GM03348 (cell line): ENCODE measurements at regions not wholly inside any gene's neighbourhood (a gene's known extent, or its start where the extent isn't known, plus 50 kb on each side); places are given as distances from the start of the nearest gene placed in this dataset.
A peak's percentile ranks its signal among the peaks of the same experiment; 100 is the strongest.

Experiments used
- DNase-seq: peaks from one replicate; pipeline ENCODE4 v3.0.0; 2012; ENCODE audit warnings: low spot score

DNA sequence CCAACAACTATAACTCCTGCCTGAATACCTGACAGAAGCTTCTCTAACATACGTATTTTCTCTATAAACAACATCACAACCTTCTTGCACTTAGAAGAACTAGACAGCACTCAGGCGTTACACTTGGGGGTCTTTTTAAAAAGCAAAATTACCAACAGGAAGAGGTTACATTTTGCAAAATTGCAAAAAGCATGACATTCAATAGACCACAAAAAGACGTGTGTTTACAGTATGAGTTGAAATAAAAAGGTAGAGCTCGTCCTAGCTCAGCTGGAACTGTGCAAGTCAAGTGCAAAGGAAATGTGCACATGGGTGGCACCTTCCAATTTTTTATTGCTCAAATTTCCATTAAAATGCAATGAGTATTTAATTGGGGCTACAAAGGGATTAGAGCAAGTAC lies 375.2 kb upstream of the HSFY2 start:
- no peak for DNase-seq

DNA sequence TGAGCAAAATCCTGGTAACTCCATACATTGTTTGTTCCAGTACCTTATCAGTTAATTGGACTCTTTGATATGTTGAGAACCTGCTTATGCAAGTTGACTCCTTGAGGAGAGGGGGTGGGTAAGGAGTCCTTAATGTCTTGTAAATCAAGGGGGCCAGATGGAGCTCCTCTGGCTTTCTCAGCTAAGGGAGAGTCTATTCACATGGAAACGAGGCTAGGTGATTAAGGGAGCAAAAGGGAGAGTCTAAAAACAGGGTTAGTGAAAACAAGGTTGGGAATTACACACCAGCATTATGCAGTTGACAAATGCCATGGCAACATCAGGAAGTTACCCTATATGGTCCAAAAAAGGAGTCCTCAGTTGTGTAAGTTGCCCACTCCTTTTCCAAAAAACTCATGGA lies 372.8 kb upstream of the HSFY2 start:
- DNase-seq, result no peak

DNA sequence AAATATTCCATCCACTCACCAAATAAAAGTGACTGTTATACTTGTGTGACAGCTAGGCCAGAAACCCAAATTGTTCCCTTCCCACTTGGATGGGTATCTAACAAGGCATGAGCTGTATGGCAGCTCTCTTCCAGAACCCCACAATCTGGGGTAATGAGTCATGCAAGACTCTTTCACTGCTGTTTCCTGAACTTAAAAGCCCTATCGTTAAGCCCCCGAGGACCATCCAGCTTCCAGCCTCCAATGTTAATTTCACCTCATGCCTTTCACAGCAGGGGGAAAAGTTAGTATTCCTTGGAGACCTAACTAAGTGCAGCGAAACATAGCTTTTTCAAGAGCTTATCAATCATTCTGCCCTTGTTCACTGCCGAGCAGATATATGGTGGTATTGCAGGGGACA lies 368.6 kb upstream of the HSFY2 start:
- no peak for DNase-seq

DNA sequence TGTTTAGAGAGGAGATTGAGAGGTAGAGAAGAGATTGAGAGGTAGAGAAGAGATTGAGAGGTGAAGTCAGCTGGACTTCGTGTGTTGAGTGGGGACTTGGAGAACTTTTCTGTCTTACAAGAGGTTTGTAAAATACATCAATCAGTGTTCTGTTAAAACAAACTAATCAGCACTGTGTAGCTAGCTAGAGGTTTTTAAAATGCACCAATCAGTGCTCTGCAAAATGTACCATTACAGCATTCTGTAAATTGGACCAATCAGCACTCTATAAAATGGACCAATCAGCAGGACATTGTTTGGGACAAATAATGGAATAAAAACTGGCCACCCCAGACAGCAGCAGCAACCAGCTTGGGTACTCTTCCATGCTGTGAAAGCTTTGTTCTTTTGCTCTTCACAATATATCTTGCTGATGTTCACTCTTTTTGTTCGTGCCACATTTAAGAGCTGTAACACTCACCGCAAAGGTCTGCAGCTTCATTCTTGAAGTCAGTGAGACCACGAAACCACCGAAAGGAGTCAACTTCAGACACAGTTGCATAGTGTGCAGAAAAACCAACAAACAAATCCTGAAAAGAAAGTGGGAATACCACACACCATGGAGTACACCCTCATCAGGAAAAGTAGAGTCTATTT lies 366.9 kb upstream of the HSFY2 start:
- no peak for DNase-seq

DNA sequence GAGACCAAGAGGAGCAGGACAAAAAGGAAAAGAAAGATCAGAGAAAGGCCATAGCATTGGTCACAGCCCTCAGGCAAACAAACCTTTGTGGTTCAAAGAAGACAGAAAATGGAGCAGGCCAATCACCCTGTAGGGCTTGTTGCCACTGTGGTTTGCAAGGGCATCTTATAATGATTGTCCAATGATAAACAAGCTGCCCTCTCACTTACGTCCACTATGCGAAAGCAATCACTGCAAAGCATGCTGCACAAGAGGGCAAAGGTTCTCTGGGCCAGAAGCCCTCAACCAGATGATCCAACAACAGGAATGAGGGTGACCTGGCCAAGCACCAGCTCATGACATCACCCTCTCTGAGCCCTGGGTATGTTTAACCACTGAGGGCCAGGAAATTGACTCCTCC lies 360.9 kb upstream of the HSFY2 start:
- no peak for DNase-seq

DNA sequence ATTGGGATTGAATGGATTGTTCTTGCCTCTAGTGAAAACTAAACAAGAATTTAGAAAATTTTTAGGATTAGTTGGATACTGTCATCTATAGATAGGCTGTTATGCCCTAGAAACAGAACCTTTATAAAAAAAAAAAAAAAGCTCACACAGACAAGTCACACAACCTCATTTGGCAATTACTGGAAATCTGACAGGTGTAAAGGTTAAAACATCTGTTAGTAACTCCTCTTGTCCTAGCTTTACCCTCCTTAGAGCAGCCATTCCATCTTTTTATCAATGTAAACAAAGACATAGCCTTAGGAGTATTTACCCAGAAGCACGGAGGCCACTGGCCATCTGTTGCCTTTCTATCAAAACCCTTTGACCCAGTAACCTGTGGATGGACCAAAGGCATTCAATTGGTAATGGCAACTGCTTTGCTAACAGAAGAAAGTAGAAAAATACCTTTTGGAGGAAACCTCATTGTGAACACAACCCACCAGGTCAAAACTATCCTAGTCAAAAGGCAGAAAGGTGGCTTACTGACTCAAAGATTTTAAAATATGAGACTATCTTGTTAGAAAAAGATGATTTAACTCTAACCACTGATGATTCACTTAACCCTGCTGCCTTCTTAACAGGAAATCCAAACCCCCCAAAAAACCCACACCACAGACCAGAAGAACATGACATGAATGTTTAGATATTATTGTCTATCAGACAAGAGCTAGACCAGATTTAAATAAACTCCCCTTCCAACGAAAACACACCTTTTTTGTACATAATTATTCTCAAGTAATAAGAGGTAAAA lies 357.2 kb upstream of the HSFY2 start:
- no peak for DNase-seq

DNA sequence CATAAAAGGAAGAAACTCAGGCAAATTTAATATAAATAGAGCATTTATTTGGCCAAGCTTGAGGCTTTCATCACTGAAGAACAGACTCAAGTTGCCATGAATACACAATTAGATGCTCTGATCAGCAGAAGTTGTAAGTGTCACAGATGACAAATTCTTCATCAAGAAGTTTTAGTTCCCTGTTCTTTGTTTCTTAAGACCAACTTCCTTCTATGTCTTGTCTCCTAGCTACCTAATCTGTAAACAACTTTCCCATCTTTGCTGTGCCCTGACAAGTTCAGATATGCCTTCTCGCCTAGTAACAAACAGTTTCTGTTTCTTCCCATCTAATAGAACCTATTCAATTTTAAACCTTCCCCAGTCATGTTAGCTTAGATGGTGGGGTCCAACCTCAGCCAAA lies 353.4 kb upstream of the HSFY2 start:
- no peak for DNase-seq

DNA sequence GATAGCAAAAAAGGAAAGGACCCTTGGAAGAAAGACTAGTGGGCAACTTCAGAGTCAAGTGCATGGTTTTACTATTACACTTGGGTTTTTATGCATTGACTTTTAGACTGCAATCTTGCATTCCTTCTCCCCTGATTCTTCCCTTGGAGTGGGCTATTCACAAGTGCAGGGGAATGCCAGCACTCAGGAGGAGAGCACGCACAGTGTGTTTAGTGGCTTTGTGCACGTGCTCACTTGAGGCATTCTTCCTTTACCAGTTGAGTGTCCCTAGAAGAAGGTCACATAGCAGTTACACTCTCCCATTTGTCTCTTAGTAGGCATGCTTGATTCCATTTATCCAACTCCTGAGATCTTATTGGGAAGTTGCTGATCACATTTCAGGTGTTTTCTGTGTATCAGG lies 351.1 kb upstream of the HSFY2 start:
- DNase-seq, result no peak

DNA sequence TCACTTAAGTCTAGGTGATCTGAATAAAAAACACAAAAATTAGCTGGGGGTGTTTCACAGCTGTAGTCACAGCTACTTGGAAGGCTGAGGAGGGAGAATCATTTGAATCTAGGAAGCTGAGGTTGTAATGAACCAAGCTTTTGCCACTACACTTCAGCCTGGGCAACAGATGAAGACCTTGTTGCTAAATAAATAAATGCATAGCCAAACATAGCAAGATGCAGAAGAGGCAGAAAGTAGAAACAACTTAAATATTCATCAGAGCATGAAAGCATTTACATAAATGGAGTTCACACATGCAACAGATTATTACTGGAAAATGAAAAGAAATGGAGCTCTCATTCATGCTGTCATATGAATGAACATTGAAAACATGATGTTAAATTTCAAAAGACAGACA lies 348.9 kb upstream of the HSFY2 start:
- no peak for DNase-seq

DNA sequence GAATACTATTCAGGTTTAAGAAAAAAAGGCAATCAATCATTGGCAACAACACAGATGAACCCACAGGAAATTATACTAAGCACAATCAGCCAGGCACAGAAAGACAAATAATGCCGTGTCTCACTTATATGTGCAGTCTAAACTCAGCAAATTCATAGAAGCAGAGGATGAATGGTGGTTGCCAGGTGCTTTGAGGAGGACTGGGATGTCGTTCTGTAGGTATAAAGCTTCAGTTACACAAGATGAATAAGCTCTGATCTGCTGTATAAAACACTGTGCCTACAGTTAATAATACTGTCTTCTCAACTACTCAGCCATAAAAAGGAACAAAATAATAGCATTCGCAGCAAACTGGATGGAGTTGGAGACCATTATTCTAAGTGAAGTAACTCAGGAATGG lies 324.8 kb upstream of the HSFY2 start:
- no peak for DNase-seq

DNA sequence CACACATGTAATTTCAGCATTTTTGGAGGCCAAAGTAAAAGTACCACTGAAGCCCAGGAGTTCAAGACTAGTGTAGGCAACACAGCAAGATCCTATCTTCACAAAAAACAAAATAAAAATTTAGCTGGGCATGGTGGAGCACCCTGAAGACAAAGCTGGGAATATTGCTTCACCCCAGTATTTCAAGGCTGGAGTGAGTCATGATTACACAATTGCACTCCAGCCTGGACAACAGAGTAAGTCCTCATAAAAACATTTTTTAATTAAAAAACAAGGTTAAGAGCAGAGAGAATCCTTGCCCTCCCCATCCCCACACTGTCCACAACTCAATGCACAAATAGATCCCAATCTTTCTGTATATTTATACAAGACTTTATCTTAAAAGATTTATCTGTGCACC lies 321.9 kb upstream of the HSFY2 start:
- DNase-seq, result peak; percentile 2

DNA sequence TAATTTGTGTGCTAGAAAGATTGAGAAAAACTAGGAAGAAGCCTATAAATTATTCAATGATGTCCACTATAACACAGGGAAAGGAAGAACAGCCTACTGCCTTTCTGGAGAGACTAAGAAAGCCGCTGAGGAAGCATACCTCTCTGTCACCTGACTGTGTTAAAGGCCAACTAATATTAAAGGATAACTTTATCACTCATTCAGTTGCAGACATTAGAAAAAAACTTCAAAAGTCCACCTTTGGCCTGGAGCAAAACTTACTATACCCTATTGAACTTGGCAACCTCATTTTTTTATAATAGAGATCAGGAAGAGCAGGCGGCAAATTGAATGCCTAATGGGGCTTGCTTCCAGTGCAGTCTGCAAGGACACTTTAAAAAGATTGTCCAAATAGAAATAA lies 309.5 kb upstream of the HSFY2 start:
- DNase-seq, result no peak

DNA sequence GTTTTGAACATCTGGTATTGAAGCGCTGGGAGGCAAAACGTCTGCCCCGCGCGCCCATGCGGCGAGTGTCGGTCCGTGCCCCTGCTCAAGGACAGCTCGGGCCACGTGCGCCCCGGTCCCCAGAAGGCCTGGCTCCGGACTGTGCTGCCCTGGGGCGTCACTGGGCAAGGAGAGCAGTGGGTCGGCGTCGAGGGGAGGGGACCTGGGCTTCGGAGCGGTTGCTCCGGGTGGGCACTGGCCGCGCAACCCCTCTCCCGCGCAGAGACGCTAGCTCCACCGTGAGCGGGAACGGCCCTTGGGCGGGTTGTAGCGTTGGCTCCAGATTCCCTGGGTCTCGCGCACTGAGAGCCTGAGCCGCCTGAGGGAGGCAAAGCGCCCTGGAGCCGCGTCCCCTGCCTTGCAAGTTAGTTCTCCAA lies 304.2 kb upstream of the HSFY2 start:
- DNase-seq, result peak; percentile 47

DNA sequence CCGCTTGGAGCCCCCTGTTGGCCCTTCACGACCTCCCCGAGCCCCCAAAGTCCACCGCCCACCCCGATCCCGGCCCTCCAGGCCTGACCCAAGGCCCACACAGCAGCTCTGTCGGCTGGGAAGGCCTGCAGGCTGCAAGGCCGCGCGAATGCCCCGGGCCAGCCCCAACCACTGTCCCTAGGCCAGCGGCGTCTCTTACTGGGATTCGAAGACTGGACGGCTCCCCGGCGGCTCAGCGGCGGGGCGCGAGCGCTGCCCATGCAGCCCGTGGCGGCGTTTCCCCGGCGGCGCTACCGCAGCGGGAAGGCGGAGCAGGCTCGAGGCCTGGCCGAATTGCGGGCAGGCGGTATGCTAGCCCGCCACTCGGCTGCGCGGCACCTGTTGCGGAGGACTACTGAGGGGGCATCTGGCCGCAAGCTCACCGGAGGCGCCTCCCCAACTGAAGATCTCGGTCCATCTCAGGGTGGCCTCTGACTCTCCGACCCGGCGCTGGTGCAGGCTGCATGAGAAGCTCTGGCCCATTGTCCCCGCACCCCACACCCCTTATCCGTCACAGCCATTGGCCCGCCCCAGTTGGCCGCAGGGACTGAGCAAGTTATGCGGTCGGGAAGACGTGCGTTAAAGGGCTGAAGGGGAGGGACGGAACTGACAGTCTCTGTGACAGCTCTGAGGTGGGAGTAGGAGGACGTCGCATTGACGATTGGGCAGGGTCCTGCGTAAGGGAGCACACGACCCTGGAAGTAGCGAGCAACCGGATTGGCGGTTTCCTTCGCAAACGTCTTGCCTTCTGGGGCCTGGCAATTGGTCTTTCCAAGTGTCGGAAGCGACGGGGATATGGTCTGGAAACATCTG lies 303.5 kb upstream of the HSFY2 start:
- peak; percentile 71 for DNase-seq

DNA sequence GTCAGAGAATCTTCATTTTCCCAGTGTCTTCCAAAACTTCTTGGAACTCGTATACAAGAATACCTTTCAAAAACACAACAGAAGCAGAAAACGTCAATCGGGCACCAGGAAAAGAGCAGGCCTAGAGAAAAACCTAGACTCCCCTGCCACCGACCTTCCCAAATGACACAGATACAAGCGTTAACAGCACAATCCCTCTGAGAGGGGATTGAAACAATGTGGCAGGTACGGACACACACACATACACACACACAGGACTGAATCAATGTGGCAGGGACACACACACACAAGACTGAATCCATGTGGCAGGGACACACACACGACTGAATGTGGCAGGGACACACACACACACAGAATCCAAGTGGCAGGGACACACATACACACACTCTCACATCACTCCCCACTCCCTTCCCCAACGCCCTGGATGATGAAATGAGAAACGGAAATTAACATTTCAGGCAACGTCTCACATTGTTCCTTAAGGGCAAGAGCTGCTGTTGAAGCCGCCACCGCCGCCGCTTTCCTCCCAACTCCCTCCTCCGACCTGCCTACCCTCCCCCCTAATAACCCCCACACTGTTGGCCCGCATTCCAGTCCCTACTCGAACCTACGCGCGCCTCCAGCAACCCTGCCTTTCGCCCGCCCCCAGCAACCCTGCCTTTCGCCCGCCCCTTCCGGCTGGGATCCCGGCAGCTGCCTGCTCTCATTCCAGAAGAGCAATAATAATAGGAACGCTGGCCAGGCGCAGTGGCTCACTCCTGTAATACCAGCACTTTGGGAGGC lies 302.1 kb upstream of the HSFY2 start:
- DNase-seq, result peak; percentile 86

DNA sequence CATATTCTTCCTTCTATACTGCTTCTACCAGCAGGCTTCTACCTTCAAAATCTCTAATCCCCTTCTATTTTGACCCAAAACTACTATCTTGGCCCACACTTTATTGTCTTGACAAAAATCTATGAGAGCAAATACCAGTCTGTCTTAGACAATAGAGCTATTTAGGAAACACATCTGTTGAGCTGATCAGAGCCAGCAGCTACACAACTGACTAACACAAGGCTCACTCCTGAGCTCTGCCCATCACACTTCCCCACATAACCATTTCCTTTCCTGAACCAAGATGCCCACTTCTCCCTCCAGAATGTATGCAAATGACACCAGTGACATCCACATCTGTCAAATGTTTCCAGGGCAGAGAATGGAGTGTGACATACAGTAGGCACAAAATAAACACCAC lies 293.9 kb upstream of the HSFY2 start:
- DNase-seq, result no peak

DNA sequence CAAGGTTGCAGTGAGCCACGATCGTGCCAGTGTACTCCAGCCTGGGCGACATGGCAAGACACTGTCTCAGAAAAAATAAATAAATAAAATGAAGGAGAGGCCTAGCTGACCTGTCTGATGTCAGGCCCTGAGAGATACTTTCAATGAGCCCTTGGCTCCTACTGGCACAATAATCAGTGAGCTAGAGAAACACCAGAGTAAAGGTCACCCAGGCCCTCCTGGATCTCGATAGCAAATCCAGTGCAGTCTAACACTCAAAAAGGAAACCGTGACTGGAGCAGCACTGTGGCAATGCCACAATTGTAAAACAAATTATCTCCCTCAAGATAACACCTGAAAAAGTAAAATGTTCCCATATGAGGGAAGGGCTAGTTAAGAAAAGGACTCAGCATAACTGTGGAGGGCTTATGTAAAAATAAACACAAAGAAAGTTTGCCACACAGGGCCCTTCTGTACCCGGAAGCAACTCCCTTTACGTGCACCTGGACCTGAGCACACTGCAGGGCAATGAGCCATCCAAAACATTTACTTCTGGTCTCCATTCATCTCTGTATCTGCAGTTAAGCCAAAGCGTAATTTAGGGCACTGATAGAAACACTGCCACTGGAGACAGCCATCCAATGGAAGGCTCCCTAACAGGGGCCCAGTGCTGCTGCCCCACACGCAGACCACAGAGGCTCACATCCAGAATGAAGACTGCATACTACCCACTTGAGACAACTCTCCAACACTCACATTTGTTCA lies 293.1 kb upstream of the HSFY2 start:
- DNase-seq, result no peak

DNA sequence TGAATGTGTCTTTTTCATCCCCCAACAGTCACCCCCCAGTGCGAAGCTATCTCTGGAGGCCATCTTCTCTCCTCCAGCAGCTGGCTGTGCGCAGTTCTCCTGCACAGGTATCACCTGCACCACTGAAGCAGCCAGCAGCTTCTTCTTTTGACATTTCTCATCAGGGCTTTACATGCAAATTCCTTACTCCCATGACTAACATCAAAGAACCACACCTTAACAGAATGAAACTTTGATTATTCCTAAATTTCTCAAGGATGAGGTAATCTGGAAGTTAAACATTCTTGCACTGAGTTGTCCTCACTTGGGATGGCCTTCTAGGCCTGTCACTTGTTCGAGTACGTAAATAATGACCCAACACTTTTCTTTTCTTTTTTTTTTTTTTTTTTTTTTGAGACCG lies 291.6 kb upstream of the HSFY2 start:
- DNase-seq, result no peak

DNA sequence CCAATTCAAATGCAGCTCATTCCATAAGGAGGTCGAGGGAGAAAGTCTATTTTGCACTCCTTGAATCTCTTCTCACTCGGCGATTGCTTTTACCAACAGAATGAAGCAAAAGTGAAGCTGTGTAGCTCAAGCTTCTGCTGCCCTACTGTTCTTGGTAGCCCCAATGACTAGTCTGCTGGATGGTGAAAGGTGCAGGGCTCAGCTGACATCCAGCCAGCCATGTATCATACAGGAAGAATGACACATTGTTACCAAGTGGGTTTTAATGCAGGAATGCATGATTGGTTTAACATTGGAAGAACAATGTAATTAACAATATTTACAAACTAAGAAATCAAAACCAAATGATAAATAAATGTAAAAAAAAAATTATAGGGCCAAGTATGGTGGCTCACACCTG lies 286.2 kb upstream of the HSFY2 start:
- peak; percentile 24 for DNase-seq

DNA sequence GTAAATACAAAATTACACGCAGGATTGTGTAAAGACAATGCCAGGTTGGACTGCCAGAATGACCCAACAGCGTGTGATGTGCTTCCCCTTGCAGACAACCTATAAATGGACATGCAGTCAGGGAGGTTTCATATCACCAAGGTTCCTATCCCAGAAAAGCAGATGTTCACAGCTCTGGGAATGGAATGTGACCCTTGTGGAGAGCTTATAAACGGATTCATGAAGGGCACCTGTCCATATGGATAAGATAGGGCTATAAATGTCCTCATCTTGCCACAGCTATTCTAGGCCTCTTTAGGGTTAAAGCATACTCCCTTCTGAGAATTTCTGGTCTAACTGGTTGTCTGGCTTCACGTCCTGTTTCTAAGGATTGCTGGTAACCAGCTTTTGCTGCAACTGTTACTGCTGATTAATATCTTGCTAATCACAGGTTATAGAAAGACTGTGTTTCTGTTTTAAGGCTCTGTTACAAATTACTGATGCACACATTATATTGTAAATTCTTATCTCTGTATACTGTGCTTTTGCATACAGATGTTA lies 285.4 kb upstream of the HSFY2 start:
- DNase-seq, result no peak

DNA sequence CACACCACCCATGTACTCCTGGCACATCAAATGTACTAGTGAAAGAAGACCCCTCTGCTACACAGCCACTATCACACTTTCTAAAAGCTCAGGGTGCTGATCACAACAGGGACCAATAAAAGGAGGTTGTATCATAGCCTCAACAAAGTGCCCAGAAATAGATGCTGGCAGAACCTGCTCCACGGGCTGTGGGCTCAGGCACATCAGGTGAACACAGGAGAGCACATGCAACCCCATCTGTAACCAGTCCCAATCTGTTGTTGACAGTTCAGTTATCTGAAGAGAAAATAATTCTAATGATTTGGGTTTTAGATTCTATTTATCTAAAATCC lies 282.6 kb upstream of the HSFY2 start:
- no peak for DNase-seq
